GM12892 (cell line): ENCODE measurements at regions not wholly inside any gene's neighbourhood (a gene's known extent, or its start where the extent isn't known, plus 50 kb on each side); places are given as distances from the start of the nearest gene placed in this dataset.

Source experiments
- POLR2A ChIP-seq: IDR thresholded peaks from 2 replicates; pipeline ENCODE4 v1.6.1; 2011; ENCODE audit warnings: low read depth, low read length, control low read depth
- POLR2AphosphoS5 ChIP-seq: IDR thresholded peaks from 2 replicates; pipeline ENCODE4 v1.6.1; 2011; ENCODE audit warnings: low read depth, low read length, control low read depth
- TAF1 ChIP-seq: IDR thresholded peaks from 2 replicates; pipeline ENCODE4 v1.6.1; 2011; ENCODE audit warnings: low read depth, mild to moderate bottlenecking, control low read depth, low read length, borderline replicate concordance

DNA sequence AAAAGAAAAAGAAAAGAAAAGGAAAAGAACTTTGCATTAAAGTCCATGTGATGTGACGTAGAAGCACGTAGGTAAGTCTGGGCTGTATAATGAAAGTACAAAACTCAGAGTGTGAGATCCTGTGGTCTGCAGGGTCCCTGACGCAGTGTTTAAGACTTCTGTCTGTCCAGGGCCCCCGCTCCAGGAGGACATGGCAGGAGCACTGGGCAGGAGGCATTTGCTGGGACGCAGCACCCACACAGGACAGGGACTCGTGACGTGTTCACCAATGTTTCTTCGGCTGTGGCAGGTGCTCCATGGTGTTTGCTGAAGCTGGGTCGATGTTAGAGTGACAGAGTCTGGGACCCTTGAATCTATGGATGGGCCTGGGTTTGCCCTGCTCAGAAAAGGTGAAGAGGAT lies 348.1 kb downstream of the BRD1 start:
- TF ChIP-seq POLR2A (no peak), POLR2AphosphoS5 (no peak), TAF1 (no peak)
